OCI-LY7 (cell line): ENCODE measurements at regions not wholly inside any gene's neighbourhood (a gene's known extent, or its start where the extent isn't known, plus 50 kb on each side); places are given as distances from the start of the nearest gene placed in this dataset.

Source experiments
- BruUV-seq: library from RNA; stranded (reverse); fragments of 400-500 nt; replicated peaks from 2 replicates; lab custom pipeline; 2021; lab: Mats Ljungman, UMichigan
- CTCF ChIA-PET: fragments of 300-600 bp; sonication (Branson Sonifier 250); formaldehyde crosslinking; loops from one replicate; lab custom pipeline; 2022; ENCODE audit warnings: antibody characterized with exemption; ENCODE audit not compliant: unreplicated experiment; lab: Charles Lee
- POLR2A ChIA-PET: fragments of 300-600 bp; sonication (Branson Sonifier 250); formaldehyde crosslinking; loops from one replicate; lab custom pipeline; 2022; ENCODE audit warnings: antibody characterized with exemption; lab: Charles Lee
- DNase-seq: peaks from one replicate; pipeline ENCODE4 v3.0.0-alpha.2; 2015; ENCODE audit warnings: low spot score
- H2AFZ ChIP-seq: fragments of 200-600 bp; sonication (generic), shearing (Covaris generic); 2 replicates; pipeline ENCODE4 v1.6.1; 2014; ENCODE audit warnings: mild to moderate bottlenecking, antibody characterized with exemption, low read length, moderate library complexity
- H3K27ac ChIP-seq: fragments of 200-600 bp; sonication (generic); 2 replicates; pipeline ENCODE4 v1.5.1; 2014; ENCODE audit warnings: mixed run types, low read depth, mild to moderate bottlenecking, moderate library complexity, low read length, inconsistent platforms; ENCODE audit not compliant: poor library complexity, severe bottlenecking
- H3K36me3 ChIP-seq: fragments of 200-600 bp; sonication (generic); 2 replicates; pipeline ENCODE4 v1.6.1; 2014; ENCODE audit warnings: mild to moderate bottlenecking, antibody characterized with exemption, low read length, moderate library complexity, mixed read lengths; ENCODE audit not compliant: insufficient read depth
- H3K4me1 ChIP-seq: fragments of 200-600 bp; sonication (generic); 2 replicates; pipeline ENCODE4 v1.5.1; 2014; ENCODE audit warnings: mild to moderate bottlenecking, low read length; ENCODE audit not compliant: insufficient read depth, poor library complexity, severe bottlenecking
- H3K4me2 ChIP-seq: fragments of 200-600 bp; sonication (generic); 2 replicates; pipeline ENCODE4 v1.6.1; 2014; ENCODE audit warnings: mild to moderate bottlenecking, low read length
- H3K4me3 ChIP-seq: fragments of 200-600 bp; sonication (generic); 2 replicates; pipeline ENCODE4 v1.5.1; 2014; ENCODE audit warnings: mild to moderate bottlenecking, low read depth, low read length; ENCODE audit not compliant: poor library complexity, severe bottlenecking
- H3K79me2 ChIP-seq: fragments of 200-600 bp; sonication (generic); 2 replicates; pipeline ENCODE4 v1.6.1; 2016; ENCODE audit warnings: low read depth, mild to moderate bottlenecking, low read length, moderate library complexity, mixed read lengths; ENCODE audit not compliant: insufficient read depth
- H3K9me2 ChIP-seq: fragments of 200-600 bp; sonication (generic); 2 replicates; pipeline ENCODE4 v1.6.1; 2016; ENCODE audit warnings: mild to moderate bottlenecking, low read length, mixed read lengths; ENCODE audit not compliant: insufficient read depth
- H3K9me3 ChIP-seq: fragments of 200-600 bp; sonication (generic); 2 replicates; pipeline ENCODE4 v1.6.1; 2014; ENCODE audit warnings: mild to moderate bottlenecking, mixed run types, low read length, mixed read lengths
- H4K20me1 ChIP-seq: fragments of 200-600 bp; sonication (generic); 2 replicates; pipeline ENCODE4 v1.6.1; 2014; ENCODE audit warnings: mild to moderate bottlenecking, antibody characterized with exemption, low read length, moderate library complexity, mixed read lengths; ENCODE audit not compliant: insufficient read depth
- EZH2phosphoT487 ChIP-seq: fragments of 200-600 bp; sonication (generic); IDR thresholded peaks from 2 replicates; pipeline ENCODE4 v1.6.1; 2018; ENCODE audit warnings: low read depth, borderline replicate concordance, mild to moderate bottlenecking, mixed run types, antibody characterized with exemption, low read length, moderate library complexity, mixed read lengths
- intact Hi-C: fragments of 100-400 bp; cut with micrococcal nuclease; formaldehyde crosslinking; loops from one replicate; pipeline ENCODE4 v1.10.0; 2022; ENCODE audit not compliant: unreplicated experiment
- TF ChIP-seq, protein P1 (sequence below): fragments of 200-600 bp; sonication (generic); conservative IDR thresholded peaks from 2 replicates; pipeline ENCODE4 v1.5.1; 2014; ENCODE audit warnings: mild to moderate bottlenecking, antibody characterized with exemption, low read length, moderate library complexity, mixed read lengths

DNA sequence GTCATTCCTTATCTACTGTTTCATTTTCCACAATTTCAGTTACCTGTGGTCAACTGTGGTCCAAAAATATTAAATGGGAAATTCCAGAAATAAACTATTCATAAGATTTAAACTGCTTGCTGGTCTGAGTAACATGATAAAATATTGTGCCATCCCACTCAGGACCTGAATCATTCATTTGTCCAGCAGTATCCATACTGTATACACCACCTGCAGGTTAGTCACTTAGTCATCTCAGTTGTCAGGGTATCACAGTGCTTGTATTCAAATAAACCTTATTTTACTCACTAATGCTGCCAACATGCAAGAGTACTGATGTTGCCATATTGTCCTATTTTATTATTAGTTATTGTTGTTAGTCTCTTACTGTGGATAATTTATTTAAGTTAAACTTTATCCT lies 139.7 kb downstream of the FBXO4 start:
- ChIA-PET CTCF (no interaction called here), POLR2A (no interaction called here)
- DNase-seq, result no peak
- Histone ChIP-seq H3K4me3 (no peak overlapping the region), H3K9me2 (no peaks in the 10 kb centered on the region), H3K27ac (no peak overlapping the region), H4K20me1 (no peaks in the 10 kb centered on the region), H3K4me1 (no peaks in the 10 kb centered on the region), H2AFZ (no peak overlapping the region), H3K9me3 (no peaks in the 10 kb centered on the region), H3K4me2 (no peak overlapping the region), H3K36me3 (no peaks in the 10 kb centered on the region), H3K79me2 (no peaks in the 10 kb centered on the region)
- TF ChIP-seq EZH2phosphoT487, result no peak
- TF ChIP-seq, protein P1, sequence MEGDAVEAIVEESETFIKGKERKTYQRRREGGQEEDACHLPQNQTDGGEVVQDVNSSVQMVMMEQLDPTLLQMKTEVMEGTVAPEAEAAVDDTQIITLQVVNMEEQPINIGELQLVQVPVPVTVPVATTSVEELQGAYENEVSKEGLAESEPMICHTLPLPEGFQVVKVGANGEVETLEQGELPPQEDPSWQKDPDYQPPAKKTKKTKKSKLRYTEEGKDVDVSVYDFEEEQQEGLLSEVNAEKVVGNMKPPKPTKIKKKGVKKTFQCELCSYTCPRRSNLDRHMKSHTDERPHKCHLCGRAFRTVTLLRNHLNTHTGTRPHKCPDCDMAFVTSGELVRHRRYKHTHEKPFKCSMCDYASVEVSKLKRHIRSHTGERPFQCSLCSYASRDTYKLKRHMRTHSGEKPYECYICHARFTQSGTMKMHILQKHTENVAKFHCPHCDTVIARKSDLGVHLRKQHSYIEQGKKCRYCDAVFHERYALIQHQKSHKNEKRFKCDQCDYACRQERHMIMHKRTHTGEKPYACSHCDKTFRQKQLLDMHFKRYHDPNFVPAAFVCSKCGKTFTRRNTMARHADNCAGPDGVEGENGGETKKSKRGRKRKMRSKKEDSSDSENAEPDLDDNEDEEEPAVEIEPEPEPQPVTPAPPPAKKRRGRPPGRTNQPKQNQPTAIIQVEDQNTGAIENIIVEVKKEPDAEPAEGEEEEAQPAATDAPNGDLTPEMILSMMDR, result no peak
- intact Hi-C loops, result no loop called here
- BruUV-seq, result no TSS peak

DNA sequence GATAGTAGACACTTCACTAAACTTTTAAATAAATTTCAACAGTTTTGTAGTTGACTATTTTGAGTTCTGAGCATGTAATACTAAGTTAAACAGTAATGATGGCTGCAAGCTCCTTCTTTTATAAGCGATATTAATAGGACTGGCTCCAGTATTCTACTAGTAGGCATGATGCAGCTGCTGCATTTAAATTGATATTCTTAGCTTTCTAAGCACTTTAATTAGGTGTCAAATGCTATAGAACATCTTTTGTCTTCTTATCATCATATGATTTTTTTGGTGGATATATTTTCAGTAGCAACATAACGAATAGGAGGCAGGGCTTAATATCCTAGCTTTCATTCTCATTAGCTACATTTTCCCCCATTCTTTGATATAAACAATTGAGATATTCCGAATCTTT lies 141.1 kb downstream of the FBXO4 start:
- CTCF ChIA-PET, result no interaction called here
- TF ChIP-seq, protein P1, result no peak
- TF ChIP-seq EZH2phosphoT487, result no peak
- Histone ChIP-seq H2AFZ (no peak overlapping the region), H4K20me1 (no peaks in the 10 kb centered on the region), H3K9me3 (no peaks in the 10 kb centered on the region), H3K9me2 (no peaks in the 10 kb centered on the region), H3K4me1 (no peaks in the 10 kb centered on the region), H3K36me3 (no peaks in the 10 kb centered on the region), H3K4me2 (no peak overlapping the region), H3K79me2 (no peaks in the 10 kb centered on the region), H3K27ac (no peak overlapping the region), H3K4me3 (no peak overlapping the region)
- BruUV-seq, result no TSS peak
- POLR2A ChIA-PET, result interaction anchor here (1.0 kb wide), 1 partner anchor 10 kb away, joined by 3 read pairs; no protein-coding TSS in a partner anchor
- intact Hi-C loops, result no loop called here
- DNase-seq, result no peak

DNA sequence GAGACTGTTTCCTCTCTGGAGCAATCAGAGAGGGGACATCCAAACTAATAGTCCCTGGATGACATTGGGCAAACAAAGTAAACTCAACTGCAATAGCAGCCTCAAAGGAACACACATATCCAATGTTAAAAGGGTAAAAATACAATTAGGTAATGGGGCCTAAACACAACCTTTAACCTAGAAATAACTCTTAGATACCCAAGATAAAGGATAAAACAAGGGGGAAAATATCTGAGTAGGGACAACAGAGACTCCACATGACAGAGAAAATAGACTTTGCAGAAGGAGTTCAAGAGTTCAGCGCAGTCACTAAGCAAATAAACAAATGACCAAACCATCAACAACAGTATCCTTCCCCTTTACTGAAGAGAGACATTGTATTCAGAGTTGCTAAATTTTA lies 149.3 kb downstream of the FBXO4 start:
- no peak overlapping the region for H3K27ac ChIP-seq
- no TSS peak for BruUV-seq
- H4K20me1 ChIP-seq, result no peaks in the 10 kb centered on the region
- H3K9me2 ChIP-seq, result no peaks in the 10 kb centered on the region
- intact Hi-C loops, result no loop called here
- H2AFZ ChIP-seq, result no peak overlapping the region
- no peaks in the 10 kb centered on the region for H3K9me3 ChIP-seq
- H3K4me2 ChIP-seq, result no peak overlapping the region
- POLR2A ChIA-PET, result no interaction called here
- CTCF ChIA-PET, result no interaction called here
- no peaks in the 10 kb centered on the region for H3K36me3 ChIP-seq
- no peaks in the 10 kb centered on the region for H3K79me2 ChIP-seq
- no peak overlapping the region for H3K4me3 ChIP-seq
- H3K4me1 ChIP-seq, result no peaks in the 10 kb centered on the region
- TF ChIP-seq, protein P1, result no peak
- no peak for TF ChIP-seq EZH2phosphoT487
- no peak for DNase-seq
